Lower leg skin (tissue), 3 donors: ENCODE measurements at regions not wholly inside any gene's neighbourhood (a gene's known extent, or its start where the extent isn't known, plus 50 kb on each side); places are given as distances from the start of the nearest gene placed in this dataset.

ENCODE experiments used
- POLR2A ChIP-seq, 2 donors: fragments of 450-650 bp; IDR thresholded peaks; one replicate each; pipeline ENCODE4 v1.6.1; 2016 to 2017; ENCODE audit warnings: antibody characterized with exemption in 2 of 2, mild to moderate bottlenecking in 1 of 2, moderate library complexity in 1 of 2
- TF ChIP-seq, protein P1 (sequence below), 3 donors: fragments of 450-650 bp; IDR thresholded peaks; one replicate each; pipeline ENCODE4 v1.5.1; 2016; ENCODE audit warnings: antibody characterized with exemption in 3 of 3, mild to moderate bottlenecking in 3 of 3, moderate library complexity in 2 of 3

DNA sequence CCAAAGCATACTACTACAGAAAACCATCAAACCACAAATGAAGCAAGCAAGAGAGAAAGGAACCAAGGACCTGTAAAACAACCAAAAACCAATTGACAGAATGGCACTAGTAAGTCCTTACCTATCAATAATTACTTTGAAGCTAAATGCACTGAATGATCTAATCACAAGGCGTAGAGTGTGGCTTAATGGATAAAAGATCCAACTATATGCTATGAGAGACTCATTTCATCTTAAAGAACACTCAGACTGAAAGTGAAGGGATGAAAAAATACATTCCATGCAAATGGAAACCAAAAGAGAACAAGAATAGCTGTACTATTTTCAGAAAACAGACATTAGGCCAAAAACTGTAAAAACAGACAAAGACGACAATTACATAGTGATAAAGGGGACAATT lies 70.7 kb downstream of the CRPPA start:
- TF ChIP-seq, protein P1, sequence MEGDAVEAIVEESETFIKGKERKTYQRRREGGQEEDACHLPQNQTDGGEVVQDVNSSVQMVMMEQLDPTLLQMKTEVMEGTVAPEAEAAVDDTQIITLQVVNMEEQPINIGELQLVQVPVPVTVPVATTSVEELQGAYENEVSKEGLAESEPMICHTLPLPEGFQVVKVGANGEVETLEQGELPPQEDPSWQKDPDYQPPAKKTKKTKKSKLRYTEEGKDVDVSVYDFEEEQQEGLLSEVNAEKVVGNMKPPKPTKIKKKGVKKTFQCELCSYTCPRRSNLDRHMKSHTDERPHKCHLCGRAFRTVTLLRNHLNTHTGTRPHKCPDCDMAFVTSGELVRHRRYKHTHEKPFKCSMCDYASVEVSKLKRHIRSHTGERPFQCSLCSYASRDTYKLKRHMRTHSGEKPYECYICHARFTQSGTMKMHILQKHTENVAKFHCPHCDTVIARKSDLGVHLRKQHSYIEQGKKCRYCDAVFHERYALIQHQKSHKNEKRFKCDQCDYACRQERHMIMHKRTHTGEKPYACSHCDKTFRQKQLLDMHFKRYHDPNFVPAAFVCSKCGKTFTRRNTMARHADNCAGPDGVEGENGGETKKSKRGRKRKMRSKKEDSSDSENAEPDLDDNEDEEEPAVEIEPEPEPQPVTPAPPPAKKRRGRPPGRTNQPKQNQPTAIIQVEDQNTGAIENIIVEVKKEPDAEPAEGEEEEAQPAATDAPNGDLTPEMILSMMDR (IDR thresholded peaks at IDR 0.05): no peak
- no peak for TF ChIP-seq POLR2A (IDR thresholded peaks at IDR 0.05)
